ENCODE measurements at regions not wholly inside any gene's neighbourhood (a gene's known extent, or its start where the extent isn't known, plus 50 kb on each side); places are given as distances from the start of the nearest gene placed in this dataset.
"Not testable (repeated sequence)": the region's sequence is repeated elsewhere in the genome, so short reads cannot be mapped to it uniquely, and the experiment has no call there.

DNA sequence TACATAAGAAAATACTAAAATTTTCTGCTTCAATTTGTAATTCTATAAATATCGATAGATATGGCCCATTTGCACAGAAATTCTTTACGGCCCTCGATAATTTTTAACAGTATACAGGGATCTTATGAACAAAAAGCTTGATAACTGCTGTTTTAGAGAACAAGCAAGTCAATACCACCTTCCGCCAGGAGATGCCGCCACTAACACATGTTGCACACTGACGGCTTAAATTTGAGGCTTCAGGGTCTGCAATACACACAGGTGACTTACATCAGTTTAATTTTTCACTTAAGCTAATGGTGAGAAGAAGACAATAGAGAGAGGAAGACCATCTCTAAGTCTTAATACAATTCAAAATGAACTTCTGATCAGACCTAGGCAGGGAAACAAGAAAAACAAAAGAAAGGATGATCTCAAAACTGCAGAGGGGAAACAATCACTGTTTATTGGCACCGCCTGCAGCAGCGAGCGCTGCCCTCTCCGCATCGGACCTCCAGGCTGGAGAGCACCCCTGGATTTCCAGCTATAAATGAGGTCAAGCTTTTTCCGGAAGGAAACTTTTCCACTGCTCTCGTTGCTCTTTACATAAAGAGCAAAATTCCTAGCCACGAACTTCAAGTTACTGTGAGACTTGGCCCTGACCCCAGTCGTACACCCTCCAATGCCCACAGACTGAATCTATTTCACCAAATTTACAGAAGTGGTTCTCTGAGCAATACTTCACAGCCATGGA is 53.9 kb downstream of the OTOR start:
- DNase-seq: peak; percentile 43

DNA sequence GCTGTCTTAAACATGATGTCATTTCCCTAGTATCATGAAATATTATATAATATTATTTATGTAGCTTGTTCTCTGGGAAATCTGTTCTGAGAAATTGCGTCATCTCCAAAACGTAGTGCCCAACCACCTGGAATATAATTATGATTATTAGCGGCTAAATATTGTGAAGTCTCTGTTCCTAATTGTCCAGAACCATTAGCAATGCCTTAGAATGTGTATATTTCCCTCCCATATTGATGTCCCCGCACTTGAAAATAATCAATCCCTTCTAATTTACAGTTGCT is 54.4 kb downstream of the OTOR start:
- DNase-seq: no peak

DNA sequence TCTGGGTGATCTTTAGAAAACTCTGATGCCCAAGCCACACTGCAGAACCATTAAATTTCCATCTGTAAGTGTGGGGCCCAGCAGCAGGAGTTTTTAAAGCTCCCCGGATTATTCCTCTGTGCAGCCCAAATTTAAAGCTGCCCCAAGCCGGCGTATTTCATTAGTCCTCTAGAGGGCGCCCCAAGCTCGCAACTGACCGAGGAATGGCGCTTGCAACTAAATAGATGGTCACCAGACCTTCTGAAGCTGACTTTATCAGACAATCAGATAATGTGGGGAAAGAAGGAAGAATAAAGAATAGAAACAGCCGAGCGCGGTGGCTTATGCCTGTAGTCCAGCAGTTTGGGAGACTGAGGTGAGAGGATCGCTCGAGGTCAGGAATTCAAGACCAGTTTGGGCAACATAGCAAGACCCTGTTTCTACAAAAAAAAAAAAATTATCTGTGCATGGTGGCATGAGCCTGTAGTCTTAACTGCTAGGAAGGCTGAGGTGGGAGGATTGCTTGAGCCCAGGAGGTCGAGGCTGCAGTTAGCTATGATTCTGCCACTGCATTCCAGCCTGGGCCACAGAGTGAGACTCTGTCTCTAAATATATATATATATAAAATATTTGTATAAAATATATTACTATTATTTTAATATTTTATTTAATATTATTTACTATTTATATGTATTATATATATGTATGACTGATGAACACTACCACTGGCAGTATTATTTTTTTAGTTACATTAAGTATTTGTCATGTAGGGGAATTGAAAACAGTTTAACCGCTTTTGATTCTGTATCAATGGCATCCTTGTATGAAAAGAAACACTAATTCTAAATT is 56.0 kb downstream of the OTOR start:
- peak; percentile 14 for DNase-seq

DNA sequence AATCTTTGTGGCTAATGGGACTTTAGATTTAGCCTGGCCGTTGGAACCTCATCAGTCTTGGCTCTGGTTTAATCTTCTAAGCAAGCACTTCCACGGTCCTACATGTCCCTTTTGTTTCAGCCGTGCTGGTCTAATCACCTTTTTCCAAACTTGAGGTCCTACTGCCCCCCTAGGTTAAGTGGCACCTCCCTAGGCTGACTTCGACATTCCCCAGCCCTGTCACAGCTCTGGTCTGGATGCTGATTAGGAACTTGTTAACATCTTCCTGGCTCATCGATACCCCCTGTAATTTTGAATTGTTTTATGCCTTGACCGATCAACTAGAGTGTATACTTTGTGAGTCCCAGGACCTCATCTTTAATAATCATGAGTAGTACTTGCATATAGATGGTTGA is 56.6 kb downstream of the OTOR start:
- no peak for DNase-seq

DNA sequence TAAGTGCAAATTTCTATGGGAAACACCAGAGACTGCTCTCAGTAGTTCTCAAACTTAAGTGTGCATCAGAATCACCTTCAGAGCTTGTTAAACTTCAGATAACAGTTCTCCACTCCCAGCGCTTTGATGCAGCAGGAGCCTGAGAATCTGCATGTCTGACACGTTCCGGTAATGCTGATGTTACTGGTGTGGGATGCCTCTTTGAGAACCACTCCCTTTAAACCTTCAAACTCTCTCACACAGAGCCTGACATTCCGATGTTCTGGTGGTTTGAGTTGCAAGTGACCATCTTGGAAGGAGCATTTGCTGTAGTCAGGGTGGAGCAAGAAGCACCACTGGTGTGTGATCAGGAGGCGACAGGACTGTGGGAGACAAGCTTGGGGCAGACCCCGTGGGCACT is 57.9 kb downstream of the OTOR start:
- DNase-seq: no peak

DNA sequence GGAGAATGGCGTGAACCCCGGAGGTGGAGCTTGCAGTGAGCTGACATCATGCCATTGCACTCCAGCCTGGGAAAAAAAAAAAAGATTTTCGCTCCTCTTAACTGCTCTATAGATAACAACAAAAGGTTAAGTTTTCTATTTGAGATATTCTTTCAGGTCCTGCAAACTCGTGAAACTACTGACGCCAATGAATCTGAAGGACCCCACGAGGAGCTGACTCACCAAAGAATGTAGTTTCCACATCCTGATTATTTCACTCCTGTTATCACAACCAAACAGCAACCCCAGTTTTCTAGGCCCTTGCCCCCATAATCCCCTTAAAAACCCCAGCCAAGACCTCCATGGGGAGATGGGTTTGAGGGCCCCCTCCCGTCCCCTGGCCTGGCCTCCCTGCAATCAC is 58.7 kb downstream of the OTOR start:
- DNase-seq: no peak

DNA sequence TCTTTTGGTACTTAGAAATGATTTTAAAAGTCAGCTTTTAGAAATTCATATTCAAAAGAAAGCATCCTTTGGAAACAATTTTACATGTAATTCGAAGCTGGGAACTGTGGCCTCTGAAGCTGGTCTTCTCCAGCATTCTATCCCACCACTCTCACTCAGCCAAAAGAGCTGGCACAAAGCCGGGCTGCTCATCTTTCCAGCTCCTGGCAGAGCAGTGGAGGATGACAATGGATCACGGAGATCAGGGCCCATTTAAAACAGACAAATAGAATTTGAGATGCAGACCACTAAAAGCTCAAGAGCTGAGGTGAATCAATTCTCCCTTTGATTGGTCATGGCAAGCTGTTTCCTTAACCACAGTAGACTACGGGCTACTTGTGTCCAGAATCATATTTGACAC is 60.6 kb downstream of the OTOR start:
- DNase-seq: no peak

DNA sequence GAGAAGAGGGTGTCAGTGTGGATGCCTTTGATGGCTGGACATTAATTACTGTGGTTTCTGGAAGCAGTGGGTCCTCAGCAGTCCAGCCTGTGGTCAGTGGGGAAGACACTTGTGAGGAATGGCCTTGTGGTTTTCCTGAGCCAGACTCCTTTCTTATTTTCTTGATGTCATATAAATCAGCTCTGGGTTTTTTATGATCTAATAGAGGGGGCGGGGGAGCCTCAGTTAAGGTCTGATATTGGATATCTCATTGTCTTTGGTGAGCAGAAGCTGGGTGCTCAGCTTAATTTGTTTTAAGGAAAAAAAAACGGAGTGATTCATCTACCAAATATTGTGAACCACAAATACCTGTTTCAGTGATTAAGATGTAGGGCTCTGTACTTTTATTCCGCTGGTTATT is 62.1 kb downstream of the OTOR start:
- no peak for DNase-seq

DNA sequence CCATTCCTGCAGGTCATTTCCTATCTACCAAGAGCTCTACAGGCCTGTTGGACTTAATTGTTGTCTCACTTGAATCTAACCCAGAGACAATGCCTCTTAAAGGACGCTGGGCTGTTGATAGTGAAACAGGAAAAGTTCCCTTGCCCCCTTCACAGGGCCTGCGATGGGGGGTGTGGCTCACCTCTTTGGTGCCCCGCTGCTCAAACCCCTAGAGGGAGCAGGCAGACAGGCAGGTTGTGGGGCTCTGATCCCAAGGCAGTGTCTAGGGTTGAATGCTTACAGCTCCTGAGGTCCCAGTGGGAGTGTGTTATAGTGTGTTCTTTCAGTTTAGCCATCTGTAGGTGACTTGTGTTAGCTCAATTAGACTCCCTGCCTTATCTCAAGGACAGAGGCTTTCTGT is 68.0 kb downstream of the OTOR start:
- no peak for DNase-seq

DNA sequence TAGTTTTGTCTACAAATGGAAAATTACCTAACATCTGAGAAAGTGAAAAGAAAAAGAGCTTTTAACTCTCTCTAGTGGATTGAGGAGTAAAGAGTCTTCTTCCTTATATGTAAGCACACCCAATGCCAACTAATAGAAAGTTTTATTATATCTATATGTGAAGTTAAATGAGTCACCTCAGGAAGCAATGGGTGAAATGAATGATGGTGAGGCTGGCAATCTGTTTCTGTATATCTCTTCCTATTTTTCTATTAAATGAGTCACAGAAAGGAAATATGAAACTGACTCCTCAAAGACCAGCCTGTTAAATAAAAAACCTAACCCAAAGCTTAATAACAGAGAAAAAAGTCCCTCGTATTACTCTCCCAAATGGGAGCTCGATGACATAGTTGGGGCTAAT is 71.3 kb downstream of the OTOR start:
- DNase-seq: no peak

DNA sequence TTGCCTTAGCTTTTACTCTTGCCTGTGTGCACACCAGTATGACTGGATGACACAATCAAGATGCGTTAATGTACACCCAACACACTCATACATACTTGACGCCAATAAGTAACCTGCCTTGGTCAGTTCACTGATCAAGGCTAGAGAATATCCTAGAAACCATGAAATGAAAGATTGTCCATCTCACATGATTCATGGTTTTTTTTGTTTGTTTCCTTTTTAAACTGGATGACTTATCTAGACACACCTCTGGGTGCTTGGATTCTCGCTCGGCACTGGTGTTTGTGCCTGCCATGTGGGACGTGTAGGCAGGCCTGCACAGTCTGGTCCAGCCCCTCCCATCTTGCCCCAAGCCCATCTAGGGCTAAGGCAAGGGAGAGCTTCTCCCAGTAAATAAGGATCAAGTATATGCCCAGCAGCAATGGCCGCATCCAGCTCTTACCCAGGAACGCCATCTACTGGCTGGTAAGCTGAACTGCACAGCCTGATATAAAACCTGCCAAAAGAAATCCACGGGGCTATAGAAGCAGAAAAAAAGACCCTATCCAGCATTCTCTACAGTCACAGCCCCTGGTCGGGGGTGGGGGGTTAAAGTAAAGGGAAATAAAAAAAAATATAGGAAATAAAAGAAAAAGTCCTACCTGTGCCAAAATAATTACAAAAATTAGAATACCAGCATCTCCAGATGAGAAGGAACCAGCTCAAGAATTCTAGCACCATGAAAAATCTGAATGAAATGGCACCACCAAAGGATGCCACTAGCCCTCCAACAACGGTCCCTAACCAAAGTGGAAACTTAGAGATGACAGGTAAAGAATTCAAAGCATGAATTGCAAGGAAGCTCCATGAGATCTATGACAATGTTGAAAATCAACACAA is 73.3 kb downstream of the OTOR start:
- DNase-seq: peak; percentile 24

DNA sequence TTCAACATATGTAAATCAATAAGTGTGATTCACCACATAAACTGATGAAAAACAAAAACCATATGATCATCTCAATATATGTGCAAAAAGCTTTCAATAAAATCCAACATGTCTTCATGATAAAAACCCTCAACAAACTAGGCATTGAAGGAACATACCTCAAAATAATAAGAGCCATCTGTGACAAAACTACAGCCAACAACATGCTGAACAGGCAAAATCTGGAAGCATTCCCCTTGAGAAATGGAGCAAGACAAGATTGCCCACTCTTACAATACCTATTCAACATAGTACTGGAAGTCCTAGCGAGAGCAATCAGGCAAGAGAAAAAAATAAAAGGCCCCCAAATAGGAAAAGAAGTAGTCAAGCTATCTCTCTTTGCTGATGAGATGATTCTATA is 76.5 kb downstream of the OTOR start:
- DNase-seq: no peak

DNA sequence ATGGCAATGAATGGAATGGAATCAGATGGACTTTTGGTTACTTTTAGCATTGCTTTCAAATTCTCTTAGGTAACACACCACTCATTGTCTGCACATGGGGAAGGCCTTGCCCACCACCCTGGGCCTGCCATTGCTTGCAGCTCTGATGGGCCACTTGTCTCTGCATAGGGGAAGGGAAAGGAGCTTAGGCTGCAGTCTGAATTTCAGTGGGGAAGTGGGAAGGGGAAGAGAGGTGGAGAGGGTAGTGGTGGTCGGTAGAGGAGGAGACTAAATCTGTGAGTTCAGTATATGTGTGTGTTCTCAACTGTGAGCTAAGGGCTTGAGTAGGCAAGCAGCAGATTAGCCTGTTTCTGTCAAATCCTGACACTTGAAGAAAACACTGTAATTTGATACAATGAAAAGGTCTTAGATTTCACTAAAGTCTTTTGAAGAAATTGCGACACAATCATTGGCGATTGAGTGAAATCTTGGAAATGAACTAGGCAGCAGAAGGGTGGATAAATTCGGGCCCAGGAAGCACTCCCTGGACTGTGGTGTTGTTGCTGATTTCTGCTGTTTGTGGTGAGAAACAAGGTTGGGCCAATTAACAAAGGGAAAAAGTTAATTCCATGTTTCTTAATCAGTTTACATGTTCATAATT is 80.6 kb downstream of the OTOR start:
- DNase-seq: no peak

DNA sequence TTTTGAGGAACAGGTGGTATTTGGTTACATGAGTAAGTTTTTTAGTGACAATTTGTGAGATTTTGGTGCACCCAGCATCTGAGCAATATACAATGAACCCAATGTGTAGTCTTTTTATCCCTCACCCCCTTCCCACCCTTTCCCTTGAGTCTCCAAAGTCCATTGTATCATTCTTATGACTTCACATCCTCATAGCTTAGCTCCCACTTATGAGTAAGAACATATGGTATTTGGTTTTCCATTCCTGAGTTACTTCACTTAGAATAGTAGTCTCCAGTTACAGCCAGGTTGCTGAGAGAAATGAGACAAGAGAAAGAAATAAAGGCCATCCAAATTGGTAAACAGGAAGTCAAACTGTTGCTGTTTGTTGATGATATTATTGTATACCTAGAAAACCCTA is 87.5 kb downstream of the OTOR start:
- not testable (repeated sequence) for DNase-seq

DNA sequence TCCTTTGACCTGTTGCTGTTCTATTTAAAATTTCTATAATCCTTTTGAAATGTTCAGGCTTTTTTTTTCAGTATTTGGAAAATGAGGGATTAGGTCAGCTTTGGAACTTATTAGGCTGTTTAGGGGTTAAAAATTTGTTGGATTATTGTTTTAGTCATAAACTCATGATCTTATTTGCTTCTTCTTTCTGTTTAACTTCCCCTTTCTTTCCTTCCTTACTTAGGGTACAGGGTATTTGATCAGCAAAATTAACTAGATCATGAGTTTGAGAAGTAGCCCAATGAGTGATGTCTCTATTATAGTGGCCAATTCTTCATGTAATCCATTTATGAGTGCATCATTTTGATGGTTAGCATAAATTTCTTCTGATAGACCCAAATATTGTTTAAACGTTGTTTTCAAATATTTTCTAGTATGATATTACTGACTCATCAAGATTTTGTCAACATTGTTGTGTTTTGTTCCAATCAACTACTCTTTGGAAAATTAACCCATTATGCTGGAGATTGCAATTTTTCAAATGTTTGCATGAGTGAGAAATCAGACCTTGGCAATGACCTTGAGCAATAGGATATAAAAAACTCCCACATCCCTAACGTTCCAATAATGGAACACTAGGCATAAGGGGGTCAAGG is 94.4 kb downstream of the OTOR start:
- no peak for DNase-seq

DNA sequence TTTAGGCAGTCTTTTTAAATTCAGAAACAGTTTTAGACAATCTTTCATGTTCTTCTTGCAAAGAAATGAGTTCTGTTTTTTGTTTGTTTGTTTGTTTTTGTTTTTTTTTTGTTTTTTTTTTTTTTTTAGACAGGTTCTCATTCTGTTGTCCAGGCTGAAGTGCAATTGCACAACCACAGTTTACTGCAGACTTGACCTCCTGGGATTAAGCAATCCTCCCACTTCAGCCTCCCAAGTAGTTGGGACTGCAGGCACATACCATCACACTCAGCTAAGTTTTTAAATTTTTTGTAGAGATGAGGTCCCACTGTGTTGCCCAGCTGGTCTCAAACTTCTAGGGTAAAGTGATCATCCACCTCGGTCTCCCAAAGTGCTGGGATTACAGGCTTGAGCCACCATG is 96.2 kb downstream of the OTOR start:
- no peak for DNase-seq

DNA sequence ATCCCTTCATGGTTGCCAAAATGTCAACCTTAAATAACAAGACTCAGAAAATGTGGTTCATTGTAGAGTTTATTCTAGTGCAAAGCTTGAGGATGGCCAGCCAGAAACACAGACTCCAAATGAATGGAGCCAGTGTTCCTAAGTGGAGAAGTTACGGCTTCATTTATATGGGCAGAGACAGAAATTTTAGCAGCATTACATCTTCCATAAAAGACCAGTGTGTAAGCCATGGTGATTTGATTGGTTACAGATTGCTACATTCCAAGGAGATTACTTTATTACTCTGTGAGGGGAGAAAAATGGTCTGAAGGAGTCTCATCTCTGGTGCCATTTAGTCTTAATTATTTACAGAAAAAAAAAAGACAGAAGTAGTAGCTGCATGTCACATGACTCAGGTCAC is 97.8 kb downstream of the OTOR start:
- DNase-seq: no peak

DNA sequence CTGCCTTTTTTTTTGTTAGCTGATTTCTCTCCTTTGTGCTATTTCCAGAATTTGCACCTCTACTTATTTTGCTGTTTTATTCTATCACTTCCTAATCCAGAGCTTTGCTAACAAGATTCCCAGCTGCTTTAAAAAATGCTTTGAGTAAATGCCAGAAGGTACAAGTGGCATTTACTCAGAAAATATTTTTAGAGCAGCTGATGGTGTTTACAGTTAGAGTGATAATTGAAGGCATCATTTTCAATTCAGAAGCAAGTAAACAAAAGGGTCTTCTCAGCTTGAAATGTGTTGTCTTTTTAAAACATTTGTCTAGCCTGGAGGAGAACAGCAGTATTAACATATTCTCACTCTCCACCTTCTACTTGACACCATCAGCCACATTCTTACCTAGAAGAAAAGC is 99.9 kb downstream of the OTOR start:
- DNase-seq: no peak

DNA sequence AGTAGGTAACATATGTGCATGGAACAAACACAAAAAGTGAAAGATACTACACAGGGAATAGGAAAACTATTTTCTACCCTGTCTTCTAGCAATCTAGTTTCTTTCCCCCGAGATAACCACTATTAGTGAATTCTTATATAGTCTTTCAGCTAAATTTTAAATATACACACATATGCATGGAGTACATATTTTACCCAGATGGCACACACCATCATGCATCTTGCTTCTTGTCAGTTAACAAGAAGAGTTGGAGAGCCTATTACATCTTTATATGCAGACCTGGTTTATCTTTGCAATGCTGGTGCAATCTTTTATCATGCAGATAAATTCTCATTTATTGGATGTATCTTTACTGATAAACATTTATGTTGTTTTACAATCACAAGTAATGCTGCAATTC is 100.4 kb downstream of the OTOR start:
- DNase-seq: no peak

DNA sequence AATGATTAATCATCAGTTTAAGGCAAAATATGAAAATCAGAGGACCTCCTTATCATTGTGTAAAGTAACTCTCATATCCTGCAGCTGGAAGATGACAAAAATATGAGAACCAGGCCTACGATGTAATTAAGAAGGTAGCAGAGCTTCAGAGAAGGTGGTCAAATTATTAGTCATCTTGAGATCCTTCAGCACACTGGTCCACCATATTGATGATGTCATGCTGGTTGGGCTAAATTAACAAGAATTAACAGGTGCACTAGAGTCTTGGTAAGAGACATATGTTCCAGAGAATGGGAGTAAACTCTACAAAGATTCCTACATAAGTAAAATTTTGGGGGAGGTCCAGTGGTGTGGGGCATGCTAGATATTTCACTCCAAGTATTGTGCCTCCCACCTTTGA is 112.8 kb downstream of the OTOR start:
- DNase-seq: no peak

DNA sequence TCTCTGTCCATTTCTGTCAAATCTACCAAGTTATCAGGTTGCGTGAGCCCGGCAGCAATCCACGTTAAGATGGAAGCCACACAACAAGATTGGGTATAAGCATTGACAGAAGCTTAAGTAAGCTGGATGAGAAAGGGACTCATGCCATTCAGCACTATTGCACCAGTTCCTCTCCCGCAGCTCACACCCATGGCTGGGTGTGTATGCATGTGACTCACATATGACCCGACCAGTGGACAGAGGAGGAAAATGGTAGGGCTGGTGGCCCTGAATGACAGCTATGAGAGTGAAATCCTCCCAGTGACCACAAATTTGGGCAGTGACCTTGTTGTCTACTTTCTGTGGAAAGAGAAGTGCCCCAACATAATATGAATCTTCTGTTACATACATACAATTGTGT is 113.5 kb downstream of the OTOR start:
- no peak for DNase-seq

DNA sequence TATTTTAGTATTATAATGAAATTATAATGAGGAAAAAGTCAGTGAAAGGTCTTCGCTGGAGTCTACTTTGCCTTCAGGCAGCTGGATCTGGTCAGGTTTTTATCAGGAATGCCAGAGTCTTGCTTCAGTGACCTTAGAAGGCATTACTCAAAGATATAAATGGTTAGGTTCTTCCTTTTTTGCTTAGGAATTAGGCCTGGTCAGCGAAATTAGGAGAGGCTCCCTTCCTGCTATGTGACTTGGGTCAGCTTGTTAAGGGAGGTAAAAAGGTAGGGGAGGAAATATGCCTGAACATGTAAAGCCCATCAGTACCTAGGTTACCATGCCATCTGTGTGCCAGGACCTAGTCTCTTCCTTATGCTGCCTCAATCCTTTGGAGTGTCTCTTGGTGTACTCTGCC is 115.1 kb downstream of the OTOR start:
- no peak for DNase-seq

DNA sequence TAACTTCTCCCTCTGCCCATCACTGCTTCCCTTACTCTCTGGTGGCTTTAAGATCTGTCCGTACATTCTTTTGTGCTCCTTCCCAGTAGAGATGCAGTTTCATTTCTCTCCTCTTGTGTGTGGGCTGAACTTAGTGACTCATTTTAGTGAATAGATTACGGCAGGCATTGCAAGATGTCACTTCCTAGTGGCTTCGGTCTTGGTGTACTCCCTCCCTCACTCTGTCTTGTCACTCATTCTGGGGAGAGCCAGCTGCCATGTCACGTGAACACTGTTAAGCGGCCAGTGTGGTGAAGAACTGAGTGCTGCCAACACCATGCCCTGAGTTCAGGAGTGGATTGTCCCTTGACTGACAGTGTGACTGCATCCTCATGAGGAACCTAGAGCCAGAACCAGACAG is 115.9 kb downstream of the OTOR start:
- DNase-seq: no peak
